Jurkat, Clone E6-1 (cell line): ENCODE measurements at regions not wholly inside any gene's neighbourhood (a gene's known extent, or its start where the extent isn't known, plus 50 kb on each side); places are given as distances from the start of the nearest gene placed in this dataset.

Source experiments
- DNase-seq: peaks from one replicate; pipeline ENCODE4 v3.0.0-alpha.2; 2011; ENCODE audit warnings: low read depth, low spot score
- H3K4me3 ChIP-seq: 2 replicates; pipeline ENCODE4 v1.5.1; 2011; ENCODE audit warnings: mild to moderate bottlenecking, low read length, control low read depth, moderate library complexity

GRCh38 chr6:2441601-2442475 is 196.4 kb upstream of the GMDS start:
- no peak overlapping the region for H3K4me3 ChIP-seq
- no peak for DNase-seq

- DNase-seq: no peak
- H3K4me3 ChIP-seq: no peak overlapping the region
Observed at GRCh38 chr6:2440516-2440915, 195.1 kb upstream of the GMDS start.

- no peak overlapping the region for H3K4me3 ChIP-seq
- peak; percentile 27 for DNase-seq
Observed at GRCh38 chr6:2439632-2440031, 194.2 kb upstream of the GMDS start.

GRCh38 chr6:2439082-2439481 is 193.7 kb upstream of the GMDS start:
- no peak overlapping the region for H3K4me3 ChIP-seq
- no peak for DNase-seq

GRCh38 chr6:2436410-2437154 is 191.2 kb upstream of the GMDS start:
- no peak for DNase-seq
- no peak overlapping the region for H3K4me3 ChIP-seq

GRCh38 chr6:2435323-2435722 is 189.9 kb upstream of the GMDS start:
- no peak for DNase-seq
- no peak overlapping the region for H3K4me3 ChIP-seq

- no peak for DNase-seq
- H3K4me3 ChIP-seq: no peak overlapping the region
Observed at GRCh38 chr6:2434912-2435311, 189.5 kb upstream of the GMDS start.

GRCh38 chr6:2434116-2434515 is 188.7 kb upstream of the GMDS start:
- DNase-seq: no peak
- H3K4me3 ChIP-seq: no peak overlapping the region

- no peak overlapping the region for H3K4me3 ChIP-seq
- no peak for DNase-seq
Observed at GRCh38 chr6:2433711-2434110, 188.3 kb upstream of the GMDS start.

GRCh38 chr6:2433266-2433665 is 187.9 kb upstream of the GMDS start:
- DNase-seq: no peak
- H3K4me3 ChIP-seq: no peak overlapping the region

GRCh38 chr6:2432292-2432691 is 186.9 kb upstream of the GMDS start:
- H3K4me3 ChIP-seq: no peak overlapping the region
- DNase-seq: no peak

- no peak overlapping the region for H3K4me3 ChIP-seq
- no peak for DNase-seq
Observed at GRCh38 chr6:2430612-2431011, 185.2 kb upstream of the GMDS start.

GRCh38 chr6:2429460-2429859 is 184.1 kb upstream of the GMDS start:
- no peak for DNase-seq
- H3K4me3 ChIP-seq: no peak overlapping the region

GRCh38 chr6:2429032-2429431 is 183.6 kb upstream of the GMDS start:
- DNase-seq: no peak
- no peak overlapping the region for H3K4me3 ChIP-seq

- H3K4me3 ChIP-seq: no peak overlapping the region
- no peak for DNase-seq
Observed at GRCh38 chr6:2426561-2427340, 181.3 kb upstream of the GMDS start.

GRCh38 chr6:2416128-2416712 is 170.8 kb upstream of the GMDS start:
- DNase-seq: no peak
- H3K4me3 ChIP-seq: no peak overlapping the region

- DNase-seq: no peak
- H3K4me3 ChIP-seq: no peak overlapping the region
Observed at GRCh38 chr6:2414885-2415547, 169.6 kb upstream of the GMDS start.

GRCh38 chr6:2412731-2413130 is 167.3 kb upstream of the GMDS start:
- no peak for DNase-seq
- H3K4me3 ChIP-seq: no peak overlapping the region
